Pancreas (tissue), 10 donors: ENCODE measurements at regions not wholly inside any gene's neighbourhood (a gene's known extent, or its start where the extent isn't known, plus 50 kb on each side); places are given as distances from the start of the nearest gene placed in this dataset.

Experiments
- ATAC-seq, 4 donors: fragments of 200-7000 bp; cut with Tn5 transposase; one replicate each; pipeline versions ENCODE4 v1.8.0 to v1.9.1; 2020; ENCODE audit warnings: mild to moderate bottlenecking in 4 of 4, moderate library complexity in 4 of 4
- DNase-seq, 6 donors: peaks; one replicate each; pipeline ENCODE4 v3.0.0-alpha.2; 2020
- FAIRE-seq: peaks from 2 replicates; lab custom pipeline; 2012; peaks lifted over from hg19 to GRCh38; lab: Jason Lieb, UNC
- H3K27ac ChIP-seq, 4 donors: fragments of 200-600 bp; sonication (generic); 1 replicate in 3 of 4; 2 replicates in 1 of 4; pipeline versions ENCODE4 v1.5.0 to v1.8.0; 2020
- H3K27me3 ChIP-seq, 4 donors: fragments of 200-600 bp; one replicate each; pipeline ENCODE4 v1.8.0; 2021
- H3K36me3 ChIP-seq, 3 donors: fragments of 200-600 bp; sonication (generic) in 1 of 3; one replicate each; pipeline versions ENCODE4 v1.5.0 to v1.8.0; 2020 to 2021
- H3K4me1 ChIP-seq, 3 donors: fragments of 200-600 bp; one replicate each; pipeline ENCODE4 v1.8.0; 2021
- H3K4me3 ChIP-seq, 4 donors: fragments of 200-600 bp; sonication (generic) in 2 of 4; one replicate each; pipeline versions ENCODE4 v1.5.0 to v1.8.0; 2020 to 2021
- H3K9me3 ChIP-seq, 4 donors: fragments of 200-600 bp; one replicate each; pipeline ENCODE4 v1.8.0; 2021
- CTCF ChIP-seq, 4 donors: fragments of 200-600 bp; sonication (generic) in 3 of 4; IDR thresholded peaks; one replicate each; pipeline versions ENCODE4 v1.5.0 to v1.8.0; 2021; ENCODE audit warnings: antibody characterized with exemption in 4 of 4
- WGBS, 2 donors: extraction: QIAGEN DNeasy Blood & Tissue Kit; methylation state at CpG; one replicate each; pipeline ENCODE4 v1.1.7; 2013; 5-methylcytosine and 5-hydroxymethylcytosine counted together
- intact Hi-C, 3 donors: fragments of 100-400 bp; cut with DNase I; formaldehyde crosslinking; loops; one replicate each; pipeline versions ENCODE4 v1.11.1 to v1.14.2; 2022
- donor health status: healthy with polysubstance abuse.
- donor health status: DM: no; HTN: no; CAD: no; lungs with moderate emphysema.
- donor health status: DM: no; HTN: no; CAD: no.
- donor health status: control.
- donor health status: control.
- donor health status: Bipolar disorder and iron deficiency.
- donor health status: DM: yes; HTN: yes; CAD: no.
- donor health status: DM: no; HTN: no; CAD: no.
- donor health status: DM: no; HTN: no; CAD: no.
- donor health status: DM: yes; HTN: yes; CAD: no.

GRCh38 chr5:74085782-74086181 lies 459.8 kb downstream of the ARHGEF28 start:
- WGBS, 2 donors: 95 to 97% methylated on average over 2 of the region's 2 CpGs
- ATAC-seq: no peak
- DNase-seq: no peak

GRCh38 chr5:74085186-74085585 lies 459.2 kb downstream of the ARHGEF28 start:
- no peak for ATAC-seq
- Histone ChIP-seq H3K4me1 (no peaks in the 10 kb centered on the region), H3K27ac (no peak overlapping the region), H3K9me3 (no peaks in the 10 kb centered on the region), H3K36me3 (no peaks in the 10 kb centered on the region), H3K27me3 (no peaks in the 10 kb centered on the region), H3K4me3 (no peak overlapping the region)
- intact Hi-C loops: no loop called here
- no peak for DNase-seq
- no peak for TF ChIP-seq CTCF (IDR thresholded peaks at IDR 0.05)
- 61 to 67% methylated on average over 4 of the region's 4 CpGs for WGBS, 2 donors
- no peak for FAIRE-seq

More at GRCh38 chr5:74085782-74086181, 459.8 kb downstream of the ARHGEF28 start:
- Histone ChIP-seq H3K4me1 (no peaks in the 10 kb centered on the region), H3K36me3 (no peaks in the 10 kb centered on the region), H3K4me3 (no peak overlapping the region), H3K27me3 (no peaks in the 10 kb centered on the region), H3K9me3 (no peaks in the 10 kb centered on the region), H3K27ac (no peak overlapping the region)
- FAIRE-seq: no peak
- intact Hi-C loops: no loop called here
- TF ChIP-seq CTCF (IDR thresholded peaks at IDR 0.05): no peak

- no peak for DNase-seq
- Histone ChIP-seq H3K4me3 (no peak overlapping the region), H3K9me3 (no peaks in the 10 kb centered on the region), H3K36me3 (no peaks in the 10 kb centered on the region), H3K27me3 (no peaks in the 10 kb centered on the region), H3K4me1 (no peaks in the 10 kb centered on the region), H3K27ac (no peak overlapping the region)
- no peak for ATAC-seq
- no peak for TF ChIP-seq CTCF (IDR thresholded peaks at IDR 0.05)
- WGBS, 2 donors: 67 to 84% methylated on average over 3 of the region's 3 CpGs
- intact Hi-C loops: no loop called here
- no peak for FAIRE-seq
These were observed 457.2 kb downstream of the ARHGEF28 start for GRCh38 chr5:74083096-74083791.

- H3K27ac ChIP-seq: no peak overlapping the region
- TF ChIP-seq CTCF (IDR thresholded peaks at IDR 0.05): no peak
- intact Hi-C loops: no loop called here
- no peaks in the 10 kb centered on the region for H3K36me3 ChIP-seq
- ATAC-seq (peak in 2 of 4 donors; percentile 53 to 67), FAIRE-seq (no peak), DNase-seq (no peak)
- no peaks in the 10 kb centered on the region for H3K4me1 ChIP-seq
- no peak overlapping the region for H3K4me3 ChIP-seq
- no peaks in the 10 kb centered on the region for H3K27me3 ChIP-seq
- no peaks in the 10 kb centered on the region for H3K9me3 ChIP-seq
- 85 to 88% methylated on average over 4 of the region's 4 CpGs for WGBS, 2 donors
These were observed 456.6 kb downstream of the ARHGEF28 start for GRCh38 chr5:74082512-74083055.

GRCh38 chr5:74081126-74081525 lies 455.1 kb downstream of the ARHGEF28 start:
- FAIRE-seq (no peak), ATAC-seq (no peak)

More at GRCh38 chr5:74081126-74081525, 455.1 kb downstream of the ARHGEF28 start:
- no peak for TF ChIP-seq CTCF (IDR thresholded peaks at IDR 0.05)
- no peak overlapping the region for H3K27ac ChIP-seq
- no peaks in the 10 kb centered on the region for H3K27me3 ChIP-seq
- no peaks in the 10 kb centered on the region for H3K9me3 ChIP-seq
- intact Hi-C loops: no loop called here
- H3K4me1 ChIP-seq: peaks cover 0 to 6% (median 0%) of the 10 kb centered on the region in 3 donors
- 77 to 84% methylated on average over 5 of the region's 5 CpGs for WGBS, 2 donors
- H3K36me3 ChIP-seq: no peaks in the 10 kb centered on the region
- DNase-seq: no peak
- no peak overlapping the region for H3K4me3 ChIP-seq
